B cell (primary cell): ENCODE measurements at regions not wholly inside any gene's neighbourhood (a gene's known extent, or its start where the extent isn't known, plus 50 kb on each side); places are given as distances from the start of the nearest gene placed in this dataset.

Experiments used
- ATAC-seq: fragments of 200-7000 bp; cut with Tn5 transposase; one replicate; pipeline ENCODE4 v1.10.0; 2021; ENCODE audit warnings: low read depth, mild to moderate bottlenecking, moderate number of reproducible peaks, moderate library complexity
- CTCF ChIA-PET: fragments of 350-600 bp; sonication (Branson Sonifier 250); formaldehyde crosslinking; loops from one replicate; lab custom pipeline; 2021; ENCODE audit warnings: antibody characterized with exemption, inconsistent platforms; lab: Charles Lee
- POLR2A ChIA-PET: fragments of 350-600 bp; sonication (Branson Sonifier 250); formaldehyde crosslinking; loops from one replicate; lab custom pipeline; 2021; ENCODE audit warnings: antibody characterized with exemption; lab: Charles Lee
- DNase-seq: peaks from one replicate; pipeline ENCODE4 v3.0.0; 2013
- H2AFZ ChIP-seq: 2 replicates; pipeline ENCODE4 v1.6.1; 2012; ENCODE audit warnings: mild to moderate bottlenecking, low read depth, low read length; ENCODE audit not compliant: insufficient read depth, poor library complexity, severe bottlenecking
- H3K27ac ChIP-seq, 2 donors: 1 replicate in 1 of 2; 2 replicates in 1 of 2; pipeline ENCODE4 v1.5.1; 2012 to 2013; ENCODE audit warnings: low read length in 2 of 2, mild to moderate bottlenecking in 2 of 2, moderate library complexity in 1 of 2
- H3K27me3 ChIP-seq, 4 experiments: fragments of 200-600 bp in 1 of 4; sonication (generic) in 1 of 4; replicated peaks in 1 of 4; 1 replicate in 2 of 4; 2 replicates in 2 of 4; pipeline versions ENCODE4 v1.6.1 to v1.7.0; 2013 to 2016; ENCODE audit warnings: low read length in 3 of 4, mild to moderate bottlenecking in 2 of 4, mixed read lengths in 1 of 4, moderate library complexity in 1 of 4; ENCODE audit not compliant: insufficient read depth in 4 of 4, control insufficient read depth in 3 of 4; ENCODE audit errors: control extremely low read depth in 1 of 4
- H3K36me3 ChIP-seq, 2 experiments: replicated peaks in 1 of 2; 1 replicate in 1 of 2; 2 replicates in 1 of 2; pipeline versions ENCODE4 v1.6.1 to v1.7.1; 2013; ENCODE audit warnings: low read length in 1 of 2; ENCODE audit not compliant: insufficient read depth in 2 of 2, control insufficient read depth in 1 of 2; ENCODE audit errors: control extremely low read depth in 1 of 2, extremely low read depth in 1 of 2
- H3K4me1 ChIP-seq, 2 donors: fragments of 200-600 bp in 1 of 2; sonication (generic) in 1 of 2; 1 replicate in 1 of 2; 2 replicates in 1 of 2; pipeline versions ENCODE4 v1.5.1 to v1.6.1; 2013 to 2017; ENCODE audit warnings: low read length in 2 of 2; ENCODE audit not compliant: control insufficient read depth in 2 of 2, insufficient read depth in 2 of 2
- H3K4me2 ChIP-seq: replicated peaks from 2 replicates; pipeline ENCODE3; 2012; ENCODE audit warnings: mild to moderate bottlenecking, low read depth, low read length; ENCODE audit not compliant: poor library complexity, severe bottlenecking
- H3K4me3 ChIP-seq, 5 experiments: fragments of 200-600 bp in 1 of 5; sonication (generic) in 1 of 5; 1 replicate in 3 of 5; 2 replicates in 2 of 5; pipeline versions ENCODE4 v1.5.1 to v1.7.0; 2011 to 2016; ENCODE audit warnings: low read length in 4 of 5, mild to moderate bottlenecking in 4 of 5, low read depth in 2 of 5, control low read depth in 1 of 5, moderate library complexity in 1 of 5; ENCODE audit not compliant: insufficient read depth in 1 of 5; ENCODE audit errors: control extremely low read depth in 1 of 5, extremely low read depth in 1 of 5
- H3K79me2 ChIP-seq: fragments of 200-600 bp; sonication (generic); one replicate; pipeline ENCODE4 v1.6.0; 2016; ENCODE audit warnings: low read length; ENCODE audit not compliant: control insufficient read depth, insufficient read depth
- H3K9ac ChIP-seq: fragments of 200-600 bp; sonication (generic); 2 replicates; pipeline ENCODE4 v1.6.1; 2017; ENCODE audit warnings: mild to moderate bottlenecking, low read length, moderate library complexity
- H3K9me3 ChIP-seq, 3 donors: one replicate each; pipeline versions ENCODE4 v1.6.1 to v1.7.1; 2013; ENCODE audit warnings: low read length in 2 of 3; ENCODE audit not compliant: control insufficient read depth in 2 of 3, insufficient read depth in 1 of 3; ENCODE audit errors: control extremely low read depth in 1 of 3
- H4K20me1 ChIP-seq: 2 replicates; pipeline ENCODE4 v1.6.0; 2012; ENCODE audit warnings: mild to moderate bottlenecking, low read length; ENCODE audit not compliant: insufficient read depth, control insufficient read depth, poor library complexity, severe bottlenecking
- H3K27ac Mint-ChIP-seq: one replicate; pipeline ENCODE4 v1.8.0; 2021; ENCODE audit warnings: mixed read lengths
- H3K27me3 Mint-ChIP-seq: one replicate; pipeline ENCODE4 v1.8.0; 2021; ENCODE audit warnings: mixed read lengths
- H3K4me1 Mint-ChIP-seq: one replicate; pipeline ENCODE4 v1.8.0; 2021; ENCODE audit warnings: mixed read lengths
- H3K4me3 Mint-ChIP-seq: one replicate; pipeline ENCODE4 v1.8.0; 2021; ENCODE audit warnings: mixed read lengths
- H3K9me3 Mint-ChIP-seq: one replicate; pipeline ENCODE4 v1.8.0; 2022; ENCODE audit warnings: mixed read lengths; ENCODE audit not compliant: insufficient read depth
- CTCF ChIP-seq: fragments of 200-600 bp; IDR thresholded peaks from one replicate; pipeline ENCODE4 v1.8.0; 2022; ENCODE audit warnings: antibody characterized with exemption, mild to moderate bottlenecking
- EZH2 ChIP-seq: IDR thresholded peaks from 2 replicates; pipeline ENCODE4 v1.6.1; 2012; ENCODE audit warnings: borderline replicate concordance, low read depth, mild to moderate bottlenecking, moderate library complexity, low read length; ENCODE audit not compliant: insufficient read depth, poor library complexity, severe bottlenecking
- WGBS: methylation state at CpG from one replicate; pipeline ENCODE4 v1.1.5; 2013; ENCODE audit warnings: missing lambda C conversion rate; ENCODE audit not compliant: insufficient coverage; 5-methylcytosine and 5-hydroxymethylcytosine counted together
- intact Hi-C: fragments of 100-400 bp; cut with micrococcal nuclease; formaldehyde crosslinking; loops from one replicate; pipeline ENCODE4 v1.10.0; 2022

GRCh38 chr1:29459620-29459945 lies 223.3 kb downstream of the PTPRU start:
- ChIA-PET CTCF (no interaction called here), POLR2A (no interaction called here)
- Histone ChIP-seq H3K27ac (no peak overlapping the region), H3K9ac (no peak overlapping the region), H3K4me1 (no peaks in the 10 kb centered on the region), H3K79me2 (no peaks in the 10 kb centered on the region), H3K4me2 (no peak overlapping the region), H3K27me3 (no peaks in the 10 kb centered on the region), H3K36me3 (no peaks in the 10 kb centered on the region), H3K4me3 (no peak overlapping the region), H3K9me3 (peaks cover 0 to 14% (median under 1%) of the 10 kb centered on the region in 3 donors), H2AFZ (no peak overlapping the region), H4K20me1 (no peaks in the 10 kb centered on the region)
- Mint-ChIP-seq H3K4me1 (no peaks in the 10 kb centered on the region), H3K27me3 (peaks cover 26% of the 10 kb centered on the region), H3K4me3 (no peak overlapping the region), H3K27ac (no peak overlapping the region), H3K9me3 (peaks cover 8% of the 10 kb centered on the region)
- ATAC-seq (no peak), DNase-seq (no peak)
- TF ChIP-seq CTCF (no peak), EZH2 (no peak)
- intact Hi-C loops = no loop called here
- 83% methylated on average over 4 of the region's 6 CpGs for WGBS

- WGBS = 73% methylated on average over 6 of the region's 8 CpGs
- Mint-ChIP-seq H3K27me3 (peaks cover 30% of the 10 kb centered on the region), H3K4me1 (no peaks in the 10 kb centered on the region), H3K9me3 (peaks cover 8% of the 10 kb centered on the region), H3K27ac (no peak overlapping the region), H3K4me3 (no peak overlapping the region)
- Histone ChIP-seq H3K4me2 (no peak overlapping the region), H3K27ac (no peak overlapping the region), H2AFZ (no peak overlapping the region), H3K9ac (no peak overlapping the region), H4K20me1 (no peaks in the 10 kb centered on the region), H3K9me3 (peaks cover 0 to 14% (median 0%) of the 10 kb centered on the region in 3 donors), H3K4me1 (no peaks in the 10 kb centered on the region), H3K27me3 (no peaks in the 10 kb centered on the region), H3K36me3 (no peaks in the 10 kb centered on the region), H3K79me2 (no peaks in the 10 kb centered on the region), H3K4me3 (no peak overlapping the region)
- POLR2A ChIA-PET = no interaction called here
- CTCF ChIA-PET = no interaction called here
- DNase-seq (no peak), ATAC-seq (no peak)
- no peak for TF ChIP-seq CTCF
- no peak for TF ChIP-seq EZH2
- intact Hi-C loops = no loop called here
These were observed 222.7 kb downstream of the PTPRU start for GRCh38 chr1:29458737-29459619.
